ENCODE measurements at regions not wholly inside any gene's neighbourhood (a gene's known extent, or its start where the extent isn't known, plus 50 kb on each side); places are given as distances from the start of the nearest gene placed in this dataset.

DNA sequence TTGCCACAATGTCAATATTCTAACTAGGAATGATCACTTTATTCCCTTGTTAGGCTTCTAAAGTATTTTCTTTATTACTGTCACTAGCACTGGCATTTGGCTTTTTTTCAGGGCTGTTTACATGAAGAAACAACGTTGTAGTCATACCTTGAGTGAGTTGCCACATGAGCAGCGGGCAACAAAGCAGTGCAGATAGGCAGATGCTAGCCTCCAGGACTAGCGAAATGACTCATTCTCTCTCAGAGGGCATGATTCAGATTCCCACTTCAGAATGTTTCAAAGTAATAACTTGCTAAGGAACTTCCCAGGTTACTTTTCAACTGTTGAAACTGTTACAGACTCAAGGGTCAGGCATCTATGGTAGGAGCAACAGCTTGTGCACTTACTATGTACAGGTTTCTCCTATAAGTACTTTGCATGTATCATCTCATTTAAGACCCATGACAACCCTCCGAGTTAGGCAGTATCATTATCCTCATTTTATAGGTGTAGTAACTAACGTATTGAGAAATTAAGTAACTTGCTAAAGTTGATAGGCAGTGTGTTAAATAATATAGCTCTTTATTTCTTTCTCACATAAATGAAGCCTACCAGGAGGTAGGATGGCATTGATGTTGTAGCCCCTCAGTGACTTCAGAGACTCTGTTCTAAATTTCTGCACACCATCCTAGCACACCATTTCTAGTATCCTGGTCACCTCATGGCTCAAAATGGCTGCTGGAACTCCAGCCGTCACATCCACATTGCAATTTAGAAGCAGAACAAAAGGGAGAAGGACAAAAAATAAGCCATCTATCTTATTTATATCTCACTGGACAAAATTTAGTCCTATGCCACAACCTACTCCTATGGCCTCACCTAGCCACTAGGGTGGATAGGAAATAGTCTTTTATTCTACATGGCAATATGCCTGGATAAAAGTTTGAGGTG, 83.3 kb downstream of the ICOS start:
- peak; percentile 18; the same call in 1 of the 2 replicates for TF ChIP-seq FOSL1 (IDR thresholded peaks at IDR 0.05; ENCODE audit: low read depth)
- TF ChIP-seq, protein P1, sequence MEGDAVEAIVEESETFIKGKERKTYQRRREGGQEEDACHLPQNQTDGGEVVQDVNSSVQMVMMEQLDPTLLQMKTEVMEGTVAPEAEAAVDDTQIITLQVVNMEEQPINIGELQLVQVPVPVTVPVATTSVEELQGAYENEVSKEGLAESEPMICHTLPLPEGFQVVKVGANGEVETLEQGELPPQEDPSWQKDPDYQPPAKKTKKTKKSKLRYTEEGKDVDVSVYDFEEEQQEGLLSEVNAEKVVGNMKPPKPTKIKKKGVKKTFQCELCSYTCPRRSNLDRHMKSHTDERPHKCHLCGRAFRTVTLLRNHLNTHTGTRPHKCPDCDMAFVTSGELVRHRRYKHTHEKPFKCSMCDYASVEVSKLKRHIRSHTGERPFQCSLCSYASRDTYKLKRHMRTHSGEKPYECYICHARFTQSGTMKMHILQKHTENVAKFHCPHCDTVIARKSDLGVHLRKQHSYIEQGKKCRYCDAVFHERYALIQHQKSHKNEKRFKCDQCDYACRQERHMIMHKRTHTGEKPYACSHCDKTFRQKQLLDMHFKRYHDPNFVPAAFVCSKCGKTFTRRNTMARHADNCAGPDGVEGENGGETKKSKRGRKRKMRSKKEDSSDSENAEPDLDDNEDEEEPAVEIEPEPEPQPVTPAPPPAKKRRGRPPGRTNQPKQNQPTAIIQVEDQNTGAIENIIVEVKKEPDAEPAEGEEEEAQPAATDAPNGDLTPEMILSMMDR (IDR thresholded peaks at IDR 0.05 in 2 of 3, conservative IDR thresholded peaks at IDR 0.05 in 1 of 3; ENCODE audit: borderline replicate concordance in 1 of 3, insufficient read depth in 1 of 3, low read depth in 2 of 3, low read length in 2 of 3) = no peak
- TF ChIP-seq ZNF274 (IDR thresholded peaks at IDR 0.05; ENCODE audit: low read depth, low read length) = no peak
- TF ChIP-seq REST (IDR thresholded peaks at IDR 0.05; ENCODE audit: low read depth) = no peak
- no peak for TF ChIP-seq ELF1 (IDR thresholded peaks at IDR 0.05; ENCODE audit: borderline replicate concordance, low read depth)
- TF ChIP-seq, protein P2, sequence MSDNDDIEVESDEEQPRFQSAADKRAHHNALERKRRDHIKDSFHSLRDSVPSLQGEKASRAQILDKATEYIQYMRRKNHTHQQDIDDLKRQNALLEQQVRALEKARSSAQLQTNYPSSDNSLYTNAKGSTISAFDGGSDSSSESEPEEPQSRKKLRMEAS (IDR thresholded peaks at IDR 0.05) = no peak
